ENCODE measurements at regions not wholly inside any gene's neighbourhood (a gene's known extent, or its start where the extent isn't known, plus 50 kb on each side); places are given as distances from the start of the nearest gene placed in this dataset.

- Histone ChIP-seq H3K9me3 (ENCODE audit: insufficient read depth, low read depth, low read length) (no peaks in the 10 kb centered on the region), H3K9ac (ENCODE audit: low read depth, low read length, poor library complexity, severe bottlenecking) (no peak overlapping the region), H3K27me3 (ENCODE audit: insufficient read depth, low read length, poor library complexity, severe bottlenecking) (no peaks in the 10 kb centered on the region)
Measured at GRCh38 chr7:85850381-85850780, 663.5 kb upstream of the SEMA3D start.

GRCh38 chr7:85840554-85840953 lies 653.7 kb upstream of the SEMA3D start:
- Histone ChIP-seq H3K9me2 (replicated peaks; ENCODE audit: low read depth, low read length) (no peaks in the 10 kb centered on the region), H3K36me3 (ENCODE audit: insufficient read depth, low read length) (no peaks in the 10 kb centered on the region), H3K27me3 (ENCODE audit: insufficient read depth, low read length, poor library complexity, severe bottlenecking) (no peaks in the 10 kb centered on the region), H3K4me3 (ENCODE audit: low read length, poor library complexity, severe bottlenecking) (no peak overlapping the region), H3F3A (ENCODE audit: low read depth) (no peaks in the 10 kb centered on the region), H3K9me3 (ENCODE audit: insufficient read depth, low read depth, low read length) (no peaks in the 10 kb centered on the region), H4K20me1 (ENCODE audit: insufficient read depth, low read length, poor library complexity, severe bottlenecking) (no peaks in the 10 kb centered on the region), H3K4me1 (ENCODE audit: insufficient read depth, low read length, poor library complexity, severe bottlenecking) (no peaks in the 10 kb centered on the region), H3K9ac (ENCODE audit: low read depth, low read length, poor library complexity, severe bottlenecking) (no peak overlapping the region), H2AFZ (ENCODE audit: low read length) (no peak overlapping the region), H3K79me2 (ENCODE audit: insufficient read depth, low read length) (no peaks in the 10 kb centered on the region), H3K4me2 (ENCODE audit: low read depth, low read length, poor library complexity, severe bottlenecking) (no peak overlapping the region)
- no peak for TF ChIP-seq EZH2phosphoT487 (IDR thresholded peaks at IDR 0.05; ENCODE audit: borderline replicate concordance)

More at GRCh38 chr7:85850381-85850780, 663.5 kb upstream of the SEMA3D start:
- no peak overlapping the region for H2AFZ ChIP-seq (ENCODE audit: low read length)
- TF ChIP-seq CTCF (conservative IDR thresholded peaks at IDR 0.05; ENCODE audit: low read length) (no peak), EZH2phosphoT487 (IDR thresholded peaks at IDR 0.05; ENCODE audit: borderline replicate concordance) (no peak)
- no peaks in the 10 kb centered on the region for H3K9me2 ChIP-seq (replicated peaks; ENCODE audit: low read depth, low read length)
- no peaks in the 10 kb centered on the region for H3K4me1 ChIP-seq (ENCODE audit: insufficient read depth, low read length, poor library complexity, severe bottlenecking)
- no peaks in the 10 kb centered on the region for H3F3A ChIP-seq (ENCODE audit: low read depth)
- H3K79me2 ChIP-seq (ENCODE audit: insufficient read depth, low read length), result no peaks in the 10 kb centered on the region
- no peak overlapping the region for H3K4me2 ChIP-seq (ENCODE audit: low read depth, low read length, poor library complexity, severe bottlenecking)
- H3K36me3 ChIP-seq (ENCODE audit: insufficient read depth, low read length), result no peaks in the 10 kb centered on the region
- no peak overlapping the region for H3K4me3 ChIP-seq (ENCODE audit: low read length, poor library complexity, severe bottlenecking)
- no peaks in the 10 kb centered on the region for H4K20me1 ChIP-seq (ENCODE audit: insufficient read depth, low read length, poor library complexity, severe bottlenecking)

GRCh38 chr7:85833066-85833465 lies 646.2 kb upstream of the SEMA3D start:
- H3K4me3 ChIP-seq (ENCODE audit: low read length, poor library complexity, severe bottlenecking), result no peak overlapping the region
- H3K4me1 ChIP-seq (ENCODE audit: insufficient read depth, low read length, poor library complexity, severe bottlenecking), result no peaks in the 10 kb centered on the region
- TF ChIP-seq EZH2phosphoT487 (IDR thresholded peaks at IDR 0.05; ENCODE audit: borderline replicate concordance) (no peak), CTCF (conservative IDR thresholded peaks at IDR 0.05; ENCODE audit: low read length) (no peak)
- H3F3A ChIP-seq (ENCODE audit: low read depth), result no peaks in the 10 kb centered on the region
- H3K9me2 ChIP-seq (replicated peaks; ENCODE audit: low read depth, low read length), result no peaks in the 10 kb centered on the region
- H3K27me3 ChIP-seq (ENCODE audit: insufficient read depth, low read length, poor library complexity, severe bottlenecking), result no peaks in the 10 kb centered on the region
- H3K9me3 ChIP-seq (ENCODE audit: insufficient read depth, low read depth, low read length), result no peaks in the 10 kb centered on the region
- no peaks in the 10 kb centered on the region for H4K20me1 ChIP-seq (ENCODE audit: insufficient read depth, low read length, poor library complexity, severe bottlenecking)
- no peaks in the 10 kb centered on the region for H3K36me3 ChIP-seq (ENCODE audit: insufficient read depth, low read length)
- no peak overlapping the region for H3K4me2 ChIP-seq (ENCODE audit: low read depth, low read length, poor library complexity, severe bottlenecking)
- H3K79me2 ChIP-seq (ENCODE audit: insufficient read depth, low read length), result no peaks in the 10 kb centered on the region
- no peak overlapping the region for H2AFZ ChIP-seq (ENCODE audit: low read length)
- H3K9ac ChIP-seq (ENCODE audit: low read depth, low read length, poor library complexity, severe bottlenecking), result no peak overlapping the region

- H3F3A ChIP-seq (ENCODE audit: low read depth), result no peaks in the 10 kb centered on the region
- no peak for TF ChIP-seq EZH2phosphoT487 (IDR thresholded peaks at IDR 0.05; ENCODE audit: borderline replicate concordance)
- TF ChIP-seq CTCF (conservative IDR thresholded peaks at IDR 0.05; ENCODE audit: low read length), result no peak
- no peaks in the 10 kb centered on the region for H4K20me1 ChIP-seq (ENCODE audit: insufficient read depth, low read length, poor library complexity, severe bottlenecking)
- no peaks in the 10 kb centered on the region for H3K27me3 ChIP-seq (ENCODE audit: insufficient read depth, low read length, poor library complexity, severe bottlenecking)
- H3K4me1 ChIP-seq (ENCODE audit: insufficient read depth, low read length, poor library complexity, severe bottlenecking), result no peaks in the 10 kb centered on the region
- no peaks in the 10 kb centered on the region for H3K79me2 ChIP-seq (ENCODE audit: insufficient read depth, low read length)
- H2AFZ ChIP-seq (ENCODE audit: low read length), result no peak overlapping the region
- no peaks in the 10 kb centered on the region for H3K36me3 ChIP-seq (ENCODE audit: insufficient read depth, low read length)
- no peak overlapping the region for H3K9ac ChIP-seq (ENCODE audit: low read depth, low read length, poor library complexity, severe bottlenecking)
- H3K9me2 ChIP-seq (replicated peaks; ENCODE audit: low read depth, low read length), result no peaks in the 10 kb centered on the region
- no peak overlapping the region for H3K4me3 ChIP-seq (ENCODE audit: low read length, poor library complexity, severe bottlenecking)
- H3K9me3 ChIP-seq (ENCODE audit: insufficient read depth, low read depth, low read length), result no peaks in the 10 kb centered on the region
- no peak overlapping the region for H3K4me2 ChIP-seq (ENCODE audit: low read depth, low read length, poor library complexity, severe bottlenecking)
Measured at GRCh38 chr7:85830982-85831381, 644.1 kb upstream of the SEMA3D start.

Data from Loucy (cell line).